Mesendoderm (in vitro differentiated cells): ENCODE measurements at regions not wholly inside any gene's neighbourhood (a gene's known extent, or its start where the extent isn't known, plus 50 kb on each side); places are given as distances from the start of the nearest gene placed in this dataset.
A peak's percentile ranks its signal among the peaks of the same experiment; 100 is the strongest.

ENCODE experiments used
- DNase-seq: peaks from one replicate; pipeline ENCODE4 v3.0.0; 2013
- H2AK5ac ChIP-seq: 2 replicates; pipeline ENCODE4 v1.6.1; 2013; ENCODE audit warnings: low read length, inconsistent platforms
- H2BK120ac ChIP-seq: 2 replicates; pipeline ENCODE4 v1.6.1; 2013; ENCODE audit warnings: low read depth, mild to moderate bottlenecking, low read length, moderate library complexity, mixed read lengths
- H2BK15ac ChIP-seq: replicated peaks from 2 replicates; pipeline ENCODE4 v1.6.1; 2013; ENCODE audit warnings: low read depth, mild to moderate bottlenecking, moderate library complexity
- H2BK5ac ChIP-seq: 2 replicates; pipeline ENCODE4 v1.6.1; 2013; ENCODE audit warnings: low read length, inconsistent platforms
- H3K18ac ChIP-seq: 2 replicates; pipeline ENCODE4 v1.6.1; 2013; ENCODE audit warnings: mild to moderate bottlenecking, low read length, mixed read lengths
- H3K23ac ChIP-seq: one replicate; pipeline ENCODE4 v1.6.1; 2013; ENCODE audit warnings: low read length
- H3K27ac ChIP-seq: 2 replicates; pipeline ENCODE4 v1.5.1; 2013; ENCODE audit warnings: low read depth, mild to moderate bottlenecking, inconsistent platforms, low read length, moderate library complexity
- H3K27me3 ChIP-seq: 2 replicates; pipeline ENCODE4 v1.6.1; 2013; ENCODE audit warnings: low read length, control low read depth, mild to moderate bottlenecking, inconsistent platforms; ENCODE audit not compliant: insufficient read depth, poor library complexity
- H3K36me3 ChIP-seq: 2 replicates; pipeline ENCODE4 v1.6.1; 2013; ENCODE audit warnings: low read length, inconsistent platforms; ENCODE audit not compliant: control insufficient read depth, insufficient read depth
- H3K4ac ChIP-seq: one replicate; pipeline ENCODE4 v1.6.1; 2013; ENCODE audit warnings: low read depth, mild to moderate bottlenecking, low read length, moderate library complexity
- H3K4me1 ChIP-seq: 2 replicates; pipeline ENCODE4 v1.6.1; 2013; ENCODE audit warnings: low read depth, low read length, inconsistent platforms; ENCODE audit not compliant: control insufficient read depth
- H3K4me2 ChIP-seq: 2 replicates; pipeline ENCODE4 v1.6.1; 2013; ENCODE audit warnings: low read length
- H3K4me3 ChIP-seq: 2 replicates; pipeline ENCODE4 v1.5.1; 2013; ENCODE audit warnings: mild to moderate bottlenecking, low read length
- H3K56ac ChIP-seq: one replicate; pipeline ENCODE4 v1.6.1; 2013; ENCODE audit warnings: low read length
- H3K79me1 ChIP-seq: 2 replicates; pipeline ENCODE4 v1.6.1; 2013; ENCODE audit warnings: low read length, inconsistent platforms
- H3K79me2 ChIP-seq: 2 replicates; pipeline ENCODE4 v1.6.1; 2013; ENCODE audit warnings: mild to moderate bottlenecking, low read length; ENCODE audit not compliant: control insufficient read depth, insufficient read depth
- H3K9ac ChIP-seq: 2 replicates; pipeline ENCODE4 v1.6.1; 2013; ENCODE audit warnings: low read length, inconsistent platforms
- H4K5ac ChIP-seq: one replicate; pipeline ENCODE4 v1.6.1; 2013; ENCODE audit warnings: low read length
- H4K8ac ChIP-seq: one replicate; pipeline ENCODE4 v1.6.1; 2013; ENCODE audit warnings: low read depth, mild to moderate bottlenecking, control low read depth, low read length, moderate library complexity
- WGBS: extraction: QIAGEN DNeasy Blood & Tissue Kit; methylation state at CpG from one replicate; pipeline ENCODE4 v1.1.7; 2013; ENCODE audit warnings: low lambda C conversion rate, missing lambda C conversion rate; ENCODE audit not compliant: insufficient coverage; ENCODE audit errors: extremely low coverage; 5-methylcytosine and 5-hydroxymethylcytosine counted together

GRCh38 chr2:117217145-117217544 is 597.3 kb upstream of the DDX18 start:
- Histone ChIP-seq H3K79me2 (no peaks in the 10 kb centered on the region), H3K4me2 (no peak overlapping the region), H4K8ac (no peak overlapping the region), H3K27me3 (no peaks in the 10 kb centered on the region), H3K79me1 (no peaks in the 10 kb centered on the region), H2BK120ac (no peak overlapping the region), H3K36me3 (no peaks in the 10 kb centered on the region), H3K9ac (no peak overlapping the region), H3K18ac (no peak overlapping the region), H2AK5ac (no peak overlapping the region), H3K56ac (no peak overlapping the region), H2BK15ac (no peak overlapping the region), H3K27ac (no peak overlapping the region), H2BK5ac (no peak overlapping the region), H3K4me1 (no peaks in the 10 kb centered on the region), H3K4me3 (no peak overlapping the region), H3K4ac (no peak overlapping the region), H3K23ac (no peak overlapping the region), H4K5ac (no peak overlapping the region)
- WGBS, result no CpG with 5 or more reads among the region's 16 CpGs
- no peak for DNase-seq

DNA sequence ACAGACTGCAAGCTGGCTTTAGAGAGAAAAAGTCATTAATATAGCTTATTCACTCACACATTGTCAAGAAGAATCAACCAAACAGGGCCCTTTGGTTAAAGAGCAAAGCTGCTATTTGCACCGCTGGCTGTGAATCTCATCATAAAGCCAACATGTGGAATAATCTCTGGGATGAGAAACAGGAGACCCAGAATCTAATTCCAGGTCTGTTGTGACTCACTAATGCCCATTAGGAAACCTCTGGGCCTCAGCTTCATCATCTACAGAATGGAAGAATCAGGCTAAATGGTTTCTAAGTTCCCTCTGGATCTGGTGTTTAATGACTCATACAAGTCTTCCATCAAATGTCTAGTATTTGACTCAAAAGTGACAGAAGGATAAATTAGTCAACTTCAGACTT is 591.7 kb upstream of the DDX18 start:
- Histone ChIP-seq H2BK5ac (no peak overlapping the region), H3K79me2 (no peaks in the 10 kb centered on the region), H3K9ac (no peak overlapping the region), H4K5ac (no peak overlapping the region), H3K4ac (no peak overlapping the region), H3K4me2 (no peak overlapping the region), H3K4me1 (no peaks in the 10 kb centered on the region), H3K27me3 (no peaks in the 10 kb centered on the region), H3K27ac (no peak overlapping the region), H3K79me1 (no peaks in the 10 kb centered on the region), H3K23ac (no peak overlapping the region), H2AK5ac (no peak overlapping the region), H3K4me3 (no peak overlapping the region), H3K18ac (no peak overlapping the region), H3K56ac (no peak overlapping the region), H2BK15ac (no peak overlapping the region), H3K36me3 (no peaks in the 10 kb centered on the region), H2BK120ac (no peak overlapping the region), H4K8ac (no peak overlapping the region)
- DNase-seq, result no peak
- WGBS, result no CpG with 5 or more reads among the region's 1 CpG

- Histone ChIP-seq H2BK5ac (no peak overlapping the region), H3K4me1 (no peaks in the 10 kb centered on the region), H3K79me1 (no peaks in the 10 kb centered on the region), H3K79me2 (no peaks in the 10 kb centered on the region), H4K8ac (no peak overlapping the region), H2BK15ac (no peak overlapping the region), H3K18ac (no peak overlapping the region), H4K5ac (no peak overlapping the region), H3K23ac (no peak overlapping the region), H3K4me3 (no peak overlapping the region), H3K27me3 (no peaks in the 10 kb centered on the region), H3K4ac (no peak overlapping the region), H2BK120ac (no peak overlapping the region), H3K9ac (no peak overlapping the region), H2AK5ac (no peak overlapping the region), H3K27ac (no peak overlapping the region), H3K56ac (no peak overlapping the region), H3K36me3 (no peaks in the 10 kb centered on the region), H3K4me2 (no peak overlapping the region)
- WGBS, result no CpG with 5 or more reads among the region's 2 CpGs
- DNase-seq, result peak; percentile 63
These were observed 582.2 kb upstream of the DDX18 start for GRCh38 chr2:117232305-117232704.

DNA sequence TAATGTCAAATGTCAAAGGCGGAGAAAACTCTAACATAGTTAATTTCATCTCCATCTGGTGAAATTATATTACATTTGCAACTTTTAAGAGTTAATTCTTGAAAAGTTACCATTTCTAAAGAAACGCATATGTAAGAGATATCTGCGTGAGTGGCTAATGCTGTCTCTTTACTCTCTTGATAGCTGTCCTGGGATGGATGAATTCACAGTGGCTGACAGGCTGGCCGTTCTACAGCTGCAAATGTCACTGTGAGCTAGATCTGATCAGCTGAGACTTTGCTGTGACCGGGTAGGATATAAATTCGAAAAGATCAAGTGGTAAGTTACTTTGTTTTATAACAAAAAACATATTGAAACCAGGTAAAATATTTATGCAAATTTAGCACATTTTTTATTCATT is 557.1 kb upstream of the DDX18 start:
- Histone ChIP-seq H4K8ac (no peak overlapping the region), H3K4me2 (no peak overlapping the region), H3K56ac (no peak overlapping the region), H3K27ac (no peak overlapping the region), H3K23ac (no peak overlapping the region), H2BK120ac (no peak overlapping the region), H3K9ac (no peak overlapping the region), H2AK5ac (no peak overlapping the region), H3K36me3 (no peaks in the 10 kb centered on the region), H3K4me1 (no peaks in the 10 kb centered on the region), H2BK15ac (no peak overlapping the region), H4K5ac (no peak overlapping the region), H3K4ac (no peak overlapping the region), H2BK5ac (no peak overlapping the region), H3K18ac (no peak overlapping the region), H3K4me3 (no peak overlapping the region), H3K79me1 (no peaks in the 10 kb centered on the region), H3K79me2 (no peaks in the 10 kb centered on the region), H3K27me3 (no peaks in the 10 kb centered on the region)
- no peak for DNase-seq
- no CpG with 5 or more reads among the region's 6 CpGs for WGBS

DNA sequence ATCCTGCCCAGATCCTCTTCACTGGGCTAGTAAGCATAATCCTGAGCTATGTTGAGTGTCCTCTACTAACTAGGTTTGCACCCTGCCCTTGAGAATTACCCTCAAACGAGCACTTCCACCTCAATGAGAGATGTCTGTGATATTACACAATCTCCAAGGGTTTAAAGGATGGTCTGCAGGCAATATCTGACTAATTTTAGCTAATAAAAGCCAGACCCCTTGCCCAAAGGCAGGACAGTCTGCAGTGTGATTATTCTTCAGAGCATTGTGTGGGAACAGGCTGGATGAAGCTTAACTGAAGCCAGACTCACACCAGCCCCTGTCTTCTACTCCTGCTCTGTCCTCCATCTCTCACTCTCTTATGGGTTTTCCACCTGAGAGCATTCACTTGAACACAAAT is 544.9 kb upstream of the DDX18 start:
- Histone ChIP-seq H3K9ac (no peak overlapping the region), H2BK120ac (no peak overlapping the region), H2BK5ac (no peak overlapping the region), H3K4me3 (no peak overlapping the region), H3K23ac (no peak overlapping the region), H4K5ac (no peak overlapping the region), H3K27me3 (no peaks in the 10 kb centered on the region), H3K4me1 (no peaks in the 10 kb centered on the region), H3K4me2 (no peak overlapping the region), H3K79me2 (no peaks in the 10 kb centered on the region), H3K56ac (no peak overlapping the region), H4K8ac (no peak overlapping the region), H3K36me3 (no peaks in the 10 kb centered on the region), H3K18ac (no peak overlapping the region), H2BK15ac (no peak overlapping the region), H3K27ac (no peak overlapping the region), H3K79me1 (no peaks in the 10 kb centered on the region), H3K4ac (no peak overlapping the region), H2AK5ac (no peak overlapping the region)
- DNase-seq, result no peak
- no CpG with 5 or more reads among the region's 1 CpG for WGBS

- Histone ChIP-seq H3K79me2 (no peaks in the 10 kb centered on the region), H3K4me1 (no peaks in the 10 kb centered on the region), H3K27me3 (no peaks in the 10 kb centered on the region), H2AK5ac (no peak overlapping the region), H4K5ac (no peak overlapping the region), H4K8ac (no peak overlapping the region), H3K56ac (no peak overlapping the region), H2BK5ac (no peak overlapping the region), H3K18ac (no peak overlapping the region), H2BK15ac (no peak overlapping the region), H3K4ac (no peak overlapping the region), H3K4me2 (no peak overlapping the region), H3K4me3 (no peak overlapping the region), H2BK120ac (no peak overlapping the region), H3K23ac (no peak overlapping the region), H3K79me1 (no peaks in the 10 kb centered on the region), H3K36me3 (no peaks in the 10 kb centered on the region), H3K27ac (no peak overlapping the region), H3K9ac (no peak overlapping the region)
- WGBS, result no CpG with 5 or more reads among the region's 1 CpG
- DNase-seq, result no peak
These were observed 542.9 kb upstream of the DDX18 start for GRCh38 chr2:117271631-117272030.
